SK-N-SH treated with all-trans-retinoic acid at 6 μM for 48 hours (cell line): ENCODE measurements at regions not wholly inside any gene's neighbourhood (a gene's known extent, or its start where the extent isn't known, plus 50 kb on each side); places are given as distances from the start of the nearest gene placed in this dataset.

ENCODE experiments used
- ATAC-seq: fragments of 200-7000 bp; cut with Tn5 transposase; 3 replicates; pipeline ENCODE4 v1.9.1; 2020; ENCODE audit warnings: mild to moderate bottlenecking, moderate library complexity
- ARNTL ChIP-seq: fragments of 450-650 bp; formaldehyde crosslinking; IDR thresholded peaks from 2 replicates; pipeline ENCODE4 v1.5.0; 2020; ENCODE audit warnings: low read depth, mild to moderate bottlenecking, moderate library complexity, borderline replicate concordance
- BACH2 ChIP-seq: fragments of 250-450 bp; sonication (Bioruptor Pico); IDR thresholded peaks from 2 replicates; pipeline ENCODE4 v1.9.0; 2021; ENCODE audit warnings: mild to moderate bottlenecking, borderline replicate concordance
- CSDC2 ChIP-seq: fragments of 250-450 bp; sonication (Bioruptor Pico); IDR thresholded peaks from 2 replicates; pipeline ENCODE4 v1.5.0; 2020; ENCODE audit warnings: mild to moderate bottlenecking, moderate library complexity
- ESRRG ChIP-seq: fragments of 250-450 bp; sonication (Bioruptor Pico); IDR thresholded peaks from 2 replicates; pipeline ENCODE4 v1.6.1; 2021; ENCODE audit warnings: mild to moderate bottlenecking
- GLIS3 ChIP-seq: fragments of 250-450 bp; sonication (Bioruptor Pico); IDR thresholded peaks from 2 replicates; pipeline ENCODE4 v1.5.0; 2020; ENCODE audit warnings: mild to moderate bottlenecking, moderate library complexity
- ISL1 ChIP-seq: fragments of 250-450 bp; sonication (Bioruptor Pico); IDR thresholded peaks from 2 replicates; pipeline ENCODE4 v2.1.2; 2022; ENCODE audit warnings: mild to moderate bottlenecking, moderate library complexity
- OSR1 ChIP-seq: fragments of 250-450 bp; sonication (Bioruptor Pico); IDR thresholded peaks from 2 replicates; pipeline ENCODE4 v1.8.0; 2022; ENCODE audit warnings: moderate library complexity, mild to moderate bottlenecking, inconsistent platforms
- RARB ChIP-seq: fragments of 250-450 bp; sonication (Bioruptor Pico); IDR thresholded peaks from 2 replicates; pipeline ENCODE4 v1.8.0; 2021; ENCODE audit warnings: mild to moderate bottlenecking, moderate library complexity
- SNAI2 ChIP-seq: fragments of 250-450 bp; sonication (Bioruptor Pico); IDR thresholded peaks from 2 replicates; pipeline ENCODE4 v1.5.0; 2020; ENCODE audit warnings: mild to moderate bottlenecking, moderate library complexity
- TCF4 ChIP-seq: fragments of 250-450 bp; sonication (Bioruptor Pico); IDR thresholded peaks from 2 replicates; pipeline ENCODE4 v1.8.0; 2021; ENCODE audit warnings: mild to moderate bottlenecking, moderate library complexity, borderline replicate concordance
- TOX ChIP-seq: fragments of 250-450 bp; sonication (Bioruptor Pico); IDR thresholded peaks from 2 replicates; pipeline ENCODE4 v1.8.0; 2021; ENCODE audit warnings: mild to moderate bottlenecking, moderate library complexity, borderline replicate concordance
- ZC3H10 ChIP-seq: fragments of 250-450 bp; sonication (Bioruptor Pico); IDR thresholded peaks from 2 replicates; pipeline ENCODE4 v1.5.1; 2021; ENCODE audit warnings: mild to moderate bottlenecking, moderate library complexity
- ZFP3 ChIP-seq: fragments of 250-450 bp; sonication (Bioruptor Pico); IDR thresholded peaks from 2 replicates; pipeline ENCODE4 v1.5.0; 2020; ENCODE audit warnings: mild to moderate bottlenecking, moderate library complexity
- ZNF565 ChIP-seq: fragments of 450-650 bp; formaldehyde crosslinking; conservative IDR thresholded peaks from 2 replicates; pipeline ENCODE4 v1.5.0; 2020; ENCODE audit warnings: low read depth, mild to moderate bottlenecking, moderate library complexity
- ZNF70 ChIP-seq: fragments of 450-650 bp; formaldehyde crosslinking; IDR thresholded peaks from 2 replicates; pipeline ENCODE4 v1.5.0; 2020; ENCODE audit warnings: mild to moderate bottlenecking, moderate library complexity
- ZNF8 ChIP-seq: fragments of 450-650 bp; formaldehyde crosslinking; IDR thresholded peaks from 2 replicates; pipeline ENCODE4 v1.5.0; 2020; ENCODE audit warnings: mild to moderate bottlenecking, moderate library complexity
- TF ChIP-seq, protein P1 (sequence below): fragments of 250-450 bp; sonication (Bioruptor Pico); IDR thresholded peaks from 2 replicates; pipeline ENCODE4 v1.5.0; 2020; ENCODE audit warnings: mild to moderate bottlenecking, moderate library complexity
- TF ChIP-seq, protein P2 (sequence below): fragments of 250-450 bp; sonication (Bioruptor Pico); IDR thresholded peaks from 2 replicates; pipeline ENCODE4 v1.5.1; 2020; ENCODE audit warnings: low read depth, mild to moderate bottlenecking, moderate library complexity
- TF ChIP-seq, protein P3 (sequence below): fragments of 250-450 bp; sonication (Bioruptor Pico); IDR thresholded peaks from 2 replicates; pipeline ENCODE4 v1.5.1; 2021; ENCODE audit warnings: mild to moderate bottlenecking, moderate library complexity
- TF ChIP-seq, protein P4 (sequence below): fragments of 250-450 bp; sonication (Bioruptor Pico); IDR thresholded peaks from 2 replicates; pipeline ENCODE4 v1.8.0; 2021; ENCODE audit warnings: low read depth, mild to moderate bottlenecking, moderate library complexity, borderline replicate concordance

DNA sequence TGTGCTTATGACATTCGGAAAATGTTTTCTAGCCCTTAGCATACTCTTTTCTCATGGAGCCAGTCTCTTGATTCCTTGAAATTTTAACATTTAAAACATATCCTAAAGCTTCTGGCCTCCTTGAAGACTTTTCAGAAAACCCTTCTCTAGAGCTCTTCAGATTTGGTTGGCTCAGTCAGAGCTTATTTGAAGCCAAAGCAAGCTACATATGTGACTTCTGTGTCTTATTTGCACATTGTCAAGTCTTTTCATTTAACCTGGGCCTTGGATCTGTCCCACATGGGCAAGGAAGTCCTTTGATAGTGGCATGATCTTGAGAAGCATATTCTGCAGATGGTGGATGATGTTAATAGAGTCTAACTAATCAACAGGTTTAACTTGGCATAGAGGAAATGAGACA lies 116.5 kb downstream of the LACC1 start:
- no peak for ATAC-seq
- no peak for TF ChIP-seq TOX (CRISPR knock-in tag)
- no peak for TF ChIP-seq RARB
- TF ChIP-seq, protein P1, sequence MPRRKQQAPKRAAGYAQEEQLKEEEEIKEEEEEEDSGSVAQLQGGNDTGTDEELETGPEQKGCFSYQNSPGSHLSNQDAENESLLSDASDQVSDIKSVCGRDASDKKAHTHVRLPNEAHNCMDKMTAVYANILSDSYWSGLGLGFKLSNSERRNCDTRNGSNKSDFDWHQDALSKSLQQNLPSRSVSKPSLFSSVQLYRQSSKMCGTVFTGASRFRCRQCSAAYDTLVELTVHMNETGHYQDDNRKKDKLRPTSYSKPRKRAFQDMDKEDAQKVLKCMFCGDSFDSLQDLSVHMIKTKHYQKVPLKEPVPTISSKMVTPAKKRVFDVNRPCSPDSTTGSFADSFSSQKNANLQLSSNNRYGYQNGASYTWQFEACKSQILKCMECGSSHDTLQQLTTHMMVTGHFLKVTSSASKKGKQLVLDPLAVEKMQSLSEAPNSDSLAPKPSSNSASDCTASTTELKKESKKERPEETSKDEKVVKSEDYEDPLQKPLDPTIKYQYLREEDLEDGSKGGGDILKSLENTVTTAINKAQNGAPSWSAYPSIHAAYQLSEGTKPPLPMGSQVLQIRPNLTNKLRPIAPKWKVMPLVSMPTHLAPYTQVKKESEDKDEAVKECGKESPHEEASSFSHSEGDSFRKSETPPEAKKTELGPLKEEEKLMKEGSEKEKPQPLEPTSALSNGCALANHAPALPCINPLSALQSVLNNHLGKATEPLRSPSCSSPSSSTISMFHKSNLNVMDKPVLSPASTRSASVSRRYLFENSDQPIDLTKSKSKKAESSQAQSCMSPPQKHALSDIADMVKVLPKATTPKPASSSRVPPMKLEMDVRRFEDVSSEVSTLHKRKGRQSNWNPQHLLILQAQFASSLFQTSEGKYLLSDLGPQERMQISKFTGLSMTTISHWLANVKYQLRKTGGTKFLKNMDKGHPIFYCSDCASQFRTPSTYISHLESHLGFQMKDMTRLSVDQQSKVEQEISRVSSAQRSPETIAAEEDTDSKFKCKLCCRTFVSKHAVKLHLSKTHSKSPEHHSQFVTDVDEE = no peak
- no peak for TF ChIP-seq OSR1 (CRISPR knock-in tag)
- TF ChIP-seq, protein P2, sequence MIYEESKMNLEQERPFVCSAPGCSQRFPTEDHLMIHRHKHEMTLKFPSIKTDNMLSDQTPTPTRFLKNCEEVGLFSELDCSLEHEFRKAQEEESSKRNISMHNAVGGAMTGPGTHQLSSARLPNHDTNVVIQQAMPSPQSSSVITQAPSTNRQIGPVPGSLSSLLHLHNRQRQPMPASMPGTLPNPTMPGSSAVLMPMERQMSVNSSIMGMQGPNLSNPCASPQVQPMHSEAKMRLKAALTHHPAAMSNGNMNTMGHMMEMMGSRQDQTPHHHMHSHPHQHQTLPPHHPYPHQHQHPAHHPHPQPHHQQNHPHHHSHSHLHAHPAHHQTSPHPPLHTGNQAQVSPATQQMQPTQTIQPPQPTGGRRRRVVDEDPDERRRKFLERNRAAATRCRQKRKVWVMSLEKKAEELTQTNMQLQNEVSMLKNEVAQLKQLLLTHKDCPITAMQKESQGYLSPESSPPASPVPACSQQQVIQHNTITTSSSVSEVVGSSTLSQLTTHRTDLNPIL (CRISPR knock-in tag) = no peak
- no peak for TF ChIP-seq TCF4 (CRISPR knock-in tag)
- TF ChIP-seq ARNTL (CRISPR knock-in tag) = no peak
- no peak for TF ChIP-seq ESRRG (CRISPR knock-in tag)
- no peak for TF ChIP-seq BACH2 (CRISPR knock-in tag)
- no peak for TF ChIP-seq ISL1 (CRISPR knock-in tag)
- TF ChIP-seq, protein P3, sequence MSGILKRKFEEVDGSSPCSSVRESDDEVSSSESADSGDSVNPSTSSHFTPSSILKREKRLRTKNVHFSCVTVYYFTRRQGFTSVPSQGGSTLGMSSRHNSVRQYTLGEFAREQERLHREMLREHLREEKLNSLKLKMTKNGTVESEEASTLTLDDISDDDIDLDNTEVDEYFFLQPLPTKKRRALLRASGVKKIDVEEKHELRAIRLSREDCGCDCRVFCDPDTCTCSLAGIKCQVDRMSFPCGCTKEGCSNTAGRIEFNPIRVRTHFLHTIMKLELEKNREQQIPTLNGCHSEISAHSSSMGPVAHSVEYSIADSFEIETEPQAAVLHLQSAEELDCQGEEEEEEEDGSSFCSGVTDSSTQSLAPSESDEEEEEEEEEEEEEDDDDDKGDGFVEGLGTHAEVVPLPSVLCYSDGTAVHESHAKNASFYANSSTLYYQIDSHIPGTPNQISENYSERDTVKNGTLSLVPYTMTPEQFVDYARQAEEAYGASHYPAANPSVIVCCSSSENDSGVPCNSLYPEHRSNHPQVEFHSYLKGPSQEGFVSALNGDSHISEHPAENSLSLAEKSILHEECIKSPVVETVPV (CRISPR knock-in tag) = no peak
- TF ChIP-seq ZNF565 (CRISPR knock-in tag) = no peak

DNA sequence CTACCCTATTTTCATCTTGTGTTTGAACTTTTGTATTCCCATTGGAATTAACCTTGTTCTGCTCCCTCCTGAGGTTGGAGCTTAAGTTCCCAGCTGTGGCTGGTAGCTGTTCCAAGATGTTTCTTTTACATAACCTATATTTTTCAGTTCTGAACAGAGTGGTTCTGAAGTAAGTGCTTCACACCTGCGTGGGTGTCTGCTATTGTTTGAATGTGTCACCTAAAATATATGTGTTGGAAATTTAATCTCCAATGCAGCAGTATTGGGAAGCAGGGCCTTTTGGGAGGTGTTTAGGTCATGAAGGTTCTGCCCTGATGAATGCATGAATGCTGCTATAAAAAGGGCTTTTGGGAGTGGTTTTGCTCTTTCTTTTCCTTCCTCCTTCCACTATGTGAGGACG lies 123.8 kb downstream of the LACC1 start:
- TF ChIP-seq ZNF565 (CRISPR knock-in tag) (no peak), SNAI2 (no peak), OSR1 (CRISPR knock-in tag) (no peak), ZNF8 (no peak), ESRRG (CRISPR knock-in tag) (no peak)
- no peak for ATAC-seq

DNA sequence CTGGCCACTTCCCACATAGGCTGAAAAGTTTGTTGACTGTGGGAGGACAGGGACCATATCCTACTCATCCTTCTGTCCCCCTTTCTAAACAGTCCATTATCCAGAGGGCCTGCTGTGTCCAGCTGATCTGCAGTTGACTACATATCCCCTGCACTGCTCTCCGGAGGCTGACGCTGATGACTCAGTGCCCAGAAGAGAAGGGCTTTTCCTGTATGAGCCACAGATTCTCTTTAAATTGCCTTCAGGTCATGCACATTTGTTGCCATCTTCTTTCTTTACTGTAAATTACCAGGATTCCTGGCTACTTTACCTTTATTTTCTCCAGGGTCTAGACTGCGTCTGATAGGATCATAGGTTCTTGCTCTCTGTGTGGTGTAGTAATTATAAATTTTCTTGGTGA lies 125.2 kb downstream of the LACC1 start:
- peak; percentile 95 for ATAC-seq
- TF ChIP-seq, protein P3 (CRISPR knock-in tag) = no peak
- no peak for TF ChIP-seq CSDC2 (CRISPR knock-in tag)
- TF ChIP-seq, protein P1 = no peak

DNA sequence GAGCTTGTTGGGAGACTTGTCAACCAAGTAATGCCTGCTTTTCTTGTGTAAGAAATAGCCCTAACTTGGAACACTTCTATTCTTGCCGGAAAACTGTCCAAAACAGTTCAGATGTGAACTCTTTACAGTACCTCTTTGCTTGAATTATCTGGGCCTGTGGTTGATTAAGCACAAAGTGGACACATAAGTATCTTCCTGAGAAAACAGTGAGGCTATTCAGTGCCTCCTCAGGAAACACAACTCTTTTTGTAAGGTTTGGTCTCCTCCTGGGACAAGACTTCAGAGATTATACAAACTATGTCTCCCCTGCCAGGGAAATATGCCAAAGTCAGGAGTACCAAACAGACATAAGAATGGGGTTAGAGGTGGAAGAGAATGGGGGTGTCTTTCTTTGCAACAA lies 127.7 kb downstream of the LACC1 start:
- no peak for ATAC-seq
- no peak for TF ChIP-seq ARNTL (CRISPR knock-in tag)
- TF ChIP-seq, protein P3 (CRISPR knock-in tag) = no peak
- TF ChIP-seq GLIS3 (CRISPR knock-in tag) = no peak
- no peak for TF ChIP-seq TOX (CRISPR knock-in tag)
- TF ChIP-seq ESRRG (CRISPR knock-in tag) = no peak
- TF ChIP-seq, protein P4, sequence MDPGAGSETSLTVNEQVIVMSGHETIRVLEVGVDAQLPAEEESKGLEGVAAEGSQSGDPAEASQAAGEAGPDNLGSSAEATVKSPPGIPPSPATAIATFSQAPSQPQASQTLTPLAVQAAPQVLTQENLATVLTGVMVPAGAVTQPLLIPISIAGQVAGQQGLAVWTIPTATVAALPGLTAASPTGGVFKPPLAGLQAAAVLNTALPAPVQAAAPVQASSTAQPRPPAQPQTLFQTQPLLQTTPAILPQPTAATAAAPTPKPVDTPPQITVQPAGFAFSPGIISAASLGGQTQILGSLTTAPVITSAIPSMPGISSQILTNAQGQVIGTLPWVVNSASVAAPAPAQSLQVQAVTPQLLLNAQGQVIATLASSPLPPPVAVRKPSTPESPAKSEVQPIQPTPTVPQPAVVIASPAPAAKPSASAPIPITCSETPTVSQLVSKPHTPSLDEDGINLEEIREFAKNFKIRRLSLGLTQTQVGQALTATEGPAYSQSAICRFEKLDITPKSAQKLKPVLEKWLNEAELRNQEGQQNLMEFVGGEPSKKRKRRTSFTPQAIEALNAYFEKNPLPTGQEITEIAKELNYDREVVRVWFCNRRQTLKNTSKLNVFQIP (CRISPR knock-in tag) = no peak
- no peak for TF ChIP-seq ZFP3 (CRISPR knock-in tag)
- TF ChIP-seq CSDC2 (CRISPR knock-in tag) = no peak
- TF ChIP-seq OSR1 (CRISPR knock-in tag) = no peak
- TF ChIP-seq ZNF70 (CRISPR knock-in tag) = no peak
- TF ChIP-seq SNAI2 = no peak
- no peak for TF ChIP-seq ZC3H10
- TF ChIP-seq ZNF8 = no peak
- TF ChIP-seq RARB = no peak
- no peak for TF ChIP-seq ZNF565 (CRISPR knock-in tag)
- no peak for TF ChIP-seq BACH2 (CRISPR knock-in tag)
